K562 (cell line): ENCODE measurements at regions not wholly inside any gene's neighbourhood (a gene's known extent, or its start where the extent isn't known, plus 50 kb on each side); places are given as distances from the start of the nearest gene placed in this dataset.

Source experiments
- CCAR2 ChIP-seq: fragments of 200-400 bp; formaldehyde crosslinking; IDR thresholded peaks from 2 replicates; pipeline ENCODE4 v1.6.1; 2017; ENCODE audit warnings: mild to moderate bottlenecking, low read depth, low read length
- CEBPB ChIP-seq: fragments of 450-650 bp; IDR thresholded peaks from 2 replicates; pipeline ENCODE4 v1.6.1; 2016; ENCODE audit warnings: missing genetic modification characterization, missing compliant biosample characterization
- CHCHD3 ChIP-seq: fragments of 250-450 bp; sonication (Bioruptor Pico); IDR thresholded peaks from 2 replicates; pipeline ENCODE4 v2.1.2; 2022; ENCODE audit warnings: mild to moderate bottlenecking
- CHD1 ChIP-seq: fragments of 200-600 bp; sonication (generic); IDR thresholded peaks from one replicate; pipeline ENCODE4 v1.6.1; 2012; ENCODE audit warnings: mild to moderate bottlenecking, moderate library complexity, low read length, inconsistent platforms
- CHD2 ChIP-seq: IDR thresholded peaks from 2 replicates; pipeline ENCODE4 v1.6.1; 2011; ENCODE audit warnings: low read depth, low read length
- JUNB ChIP-seq: fragments of 450-650 bp; formaldehyde crosslinking; conservative IDR thresholded peaks from 2 replicates; pipeline ENCODE4 v1.4.0; 2020; ENCODE audit warnings: mild to moderate bottlenecking
- POLR2A ChIP-seq: fragments of 450-650 bp; conservative IDR thresholded peaks from 2 replicates; pipeline ENCODE4 v1.6.1; 2016
- POLR3A ChIP-seq: IDR thresholded peaks from 2 replicates; pipeline ENCODE4 v1.6.1; 2011; ENCODE audit warnings: borderline replicate concordance, mild to moderate bottlenecking, moderate library complexity; ENCODE audit not compliant: insufficient read length, insufficient read depth; ENCODE audit errors: extremely low read depth
- RNF2 ChIP-seq: sonication (generic); IDR thresholded peaks from 2 replicates; pipeline ENCODE4 v1.6.1; 2016
- SRSF3 ChIP-seq: fragments of 200-400 bp; formaldehyde crosslinking; IDR thresholded peaks from 2 replicates; pipeline ENCODE4 v1.6.1; 2016; ENCODE audit warnings: mild to moderate bottlenecking, low read length, moderate library complexity; ENCODE audit not compliant: insufficient read depth
- TAF9B ChIP-seq: fragments of 450-650 bp; IDR thresholded peaks from 2 replicates; pipeline ENCODE4 v1.6.1; 2018; ENCODE audit warnings: mild to moderate bottlenecking; ENCODE audit not compliant: partially characterized antibody
- TF ChIP-seq, protein P1 (sequence below): fragments of 250-450 bp; sonication (Bioruptor Pico); IDR thresholded peaks from 2 replicates; pipeline ENCODE4 v1.9.0; 2021; ENCODE audit warnings: mild to moderate bottlenecking, inconsistent platforms
- TF ChIP-seq, protein P2 (sequence below): fragments of 450-650 bp; IDR thresholded peaks from 2 replicates; pipeline ENCODE4 v1.6.1; 2016
- TF ChIP-seq, protein P3 (sequence below): fragments of 250-450 bp; sonication (Bioruptor Pico); IDR thresholded peaks from 2 replicates; pipeline ENCODE4 v1.8.0; 2022; ENCODE audit warnings: moderate library complexity, mild to moderate bottlenecking, inconsistent platforms

DNA sequence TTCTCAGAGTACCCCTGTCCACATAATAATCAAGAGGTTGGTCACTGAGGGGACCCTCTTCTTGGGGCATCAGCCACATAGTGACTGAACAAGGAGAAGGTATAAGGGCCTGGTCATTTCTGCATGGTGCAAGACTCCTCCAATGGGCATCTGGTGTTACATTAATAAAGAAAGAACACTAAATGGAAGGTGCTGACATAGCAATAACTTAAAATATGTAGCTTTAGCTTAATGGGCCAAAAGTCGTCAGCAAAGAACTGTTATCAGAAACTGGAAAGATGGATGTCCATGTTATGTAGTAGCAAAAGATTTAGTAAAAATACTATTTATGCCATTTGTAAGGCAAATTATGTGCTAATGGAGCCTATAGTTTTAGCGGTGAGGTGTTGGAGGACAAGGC is 916.5 kb upstream of the SOX11 start:
- TF ChIP-seq, protein P1, sequence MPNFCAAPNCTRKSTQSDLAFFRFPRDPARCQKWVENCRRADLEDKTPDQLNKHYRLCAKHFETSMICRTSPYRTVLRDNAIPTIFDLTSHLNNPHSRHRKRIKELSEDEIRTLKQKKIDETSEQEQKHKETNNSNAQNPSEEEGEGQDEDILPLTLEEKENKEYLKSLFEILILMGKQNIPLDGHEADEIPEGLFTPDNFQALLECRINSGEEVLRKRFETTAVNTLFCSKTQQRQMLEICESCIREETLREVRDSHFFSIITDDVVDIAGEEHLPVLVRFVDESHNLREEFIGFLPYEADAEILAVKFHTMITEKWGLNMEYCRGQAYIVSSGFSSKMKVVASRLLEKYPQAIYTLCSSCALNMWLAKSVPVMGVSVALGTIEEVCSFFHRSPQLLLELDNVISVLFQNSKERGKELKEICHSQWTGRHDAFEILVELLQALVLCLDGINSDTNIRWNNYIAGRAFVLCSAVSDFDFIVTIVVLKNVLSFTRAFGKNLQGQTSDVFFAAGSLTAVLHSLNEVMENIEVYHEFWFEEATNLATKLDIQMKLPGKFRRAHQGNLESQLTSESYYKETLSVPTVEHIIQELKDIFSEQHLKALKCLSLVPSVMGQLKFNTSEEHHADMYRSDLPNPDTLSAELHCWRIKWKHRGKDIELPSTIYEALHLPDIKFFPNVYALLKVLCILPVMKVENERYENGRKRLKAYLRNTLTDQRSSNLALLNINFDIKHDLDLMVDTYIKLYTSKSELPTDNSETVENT (CRISPR knock-in tag): no peak
- no peak for TF ChIP-seq CEBPB (tag)
- no peak for TF ChIP-seq RNF2
- TF ChIP-seq JUNB (CRISPR knock-in tag): no peak
- no peak for TF ChIP-seq TAF9B
- no peak for TF ChIP-seq CCAR2
- no peak for TF ChIP-seq CHD2
- no peak for TF ChIP-seq POLR2A
- no peak for TF ChIP-seq CHCHD3 (CRISPR knock-in tag)
- TF ChIP-seq, protein P2, sequence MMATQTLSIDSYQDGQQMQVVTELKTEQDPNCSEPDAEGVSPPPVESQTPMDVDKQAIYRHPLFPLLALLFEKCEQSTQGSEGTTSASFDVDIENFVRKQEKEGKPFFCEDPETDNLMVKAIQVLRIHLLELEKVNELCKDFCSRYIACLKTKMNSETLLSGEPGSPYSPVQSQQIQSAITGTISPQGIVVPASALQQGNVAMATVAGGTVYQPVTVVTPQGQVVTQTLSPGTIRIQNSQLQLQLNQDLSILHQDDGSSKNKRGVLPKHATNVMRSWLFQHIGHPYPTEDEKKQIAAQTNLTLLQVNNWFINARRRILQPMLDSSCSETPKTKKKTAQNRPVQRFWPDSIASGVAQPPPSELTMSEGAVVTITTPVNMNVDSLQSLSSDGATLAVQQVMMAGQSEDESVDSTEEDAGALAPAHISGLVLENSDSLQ: no peak
- no peak for TF ChIP-seq POLR3A
- TF ChIP-seq, protein P3, sequence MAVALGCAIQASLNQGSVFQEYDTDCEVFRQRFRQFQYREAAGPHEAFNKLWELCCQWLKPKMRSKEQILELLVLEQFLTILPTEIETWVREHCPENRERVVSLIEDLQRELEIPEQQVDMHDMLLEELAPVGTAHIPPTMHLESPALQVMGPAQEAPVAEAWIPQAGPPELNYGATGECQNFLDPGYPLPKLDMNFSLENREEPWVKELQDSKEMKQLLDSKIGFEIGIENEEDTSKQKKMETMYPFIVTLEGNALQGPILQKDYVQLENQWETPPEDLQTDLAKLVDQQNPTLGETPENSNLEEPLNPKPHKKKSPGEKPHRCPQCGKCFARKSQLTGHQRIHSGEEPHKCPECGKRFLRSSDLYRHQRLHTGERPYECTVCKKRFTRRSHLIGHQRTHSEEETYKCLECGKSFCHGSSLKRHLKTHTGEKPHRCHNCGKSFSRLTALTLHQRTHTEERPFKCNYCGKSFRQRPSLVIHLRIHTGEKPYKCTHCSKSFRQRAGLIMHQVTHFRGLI (CRISPR knock-in tag): no peak
- TF ChIP-seq CHD1: no peak
- TF ChIP-seq SRSF3: no peak
